Stimulated activated CD8-positive, alpha-beta memory T cell treated with anti-CD3 and anti-CD28 coated beads, Interleukin-12 subunit alpha, Interleukin-12 subunit beta, amount 100 ng/mL, for 24 hours (primary cell): ENCODE measurements at regions not wholly inside any gene's neighbourhood (a gene's known extent, or its start where the extent isn't known, plus 50 kb on each side); places are given as distances from the start of the nearest gene placed in this dataset.
"Not testable (repeated sequence)": the region's sequence is repeated elsewhere in the genome, so short reads cannot be mapped to it uniquely, and the experiment has no call there.

Experiments
- DNase-seq: peaks from one replicate; pipeline ENCODE4 v3.0.0-alpha.2; 2020; ENCODE audit errors: extremely low read depth

- no peak for DNase-seq
Measured at GRCh38 chr6:137933696-137934095, 66.6 kb downstream of the TNFAIP3 start.

DNA sequence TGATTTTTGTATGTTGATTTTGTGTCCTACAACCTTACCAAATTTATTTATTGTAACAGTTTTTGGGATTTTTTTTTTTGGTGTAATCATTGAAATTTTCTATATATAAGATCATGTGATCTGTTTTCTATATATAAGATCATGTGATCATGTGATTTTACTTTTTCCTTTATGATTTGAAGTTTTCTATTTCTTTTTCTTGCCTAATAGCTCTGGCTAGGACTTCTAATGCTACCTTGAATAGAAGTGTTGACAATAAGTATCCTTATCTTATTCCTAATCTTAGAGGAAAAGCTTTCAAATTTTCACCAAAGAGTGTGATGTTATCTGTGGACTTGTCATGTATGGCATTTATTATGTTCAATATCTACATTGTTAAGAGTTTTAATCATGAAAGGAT lies 69.7 kb downstream of the TNFAIP3 start:
- DNase-seq: no peak

GRCh38 chr6:137937834-137938233 lies 70.8 kb downstream of the TNFAIP3 start:
- no peak for DNase-seq

DNA sequence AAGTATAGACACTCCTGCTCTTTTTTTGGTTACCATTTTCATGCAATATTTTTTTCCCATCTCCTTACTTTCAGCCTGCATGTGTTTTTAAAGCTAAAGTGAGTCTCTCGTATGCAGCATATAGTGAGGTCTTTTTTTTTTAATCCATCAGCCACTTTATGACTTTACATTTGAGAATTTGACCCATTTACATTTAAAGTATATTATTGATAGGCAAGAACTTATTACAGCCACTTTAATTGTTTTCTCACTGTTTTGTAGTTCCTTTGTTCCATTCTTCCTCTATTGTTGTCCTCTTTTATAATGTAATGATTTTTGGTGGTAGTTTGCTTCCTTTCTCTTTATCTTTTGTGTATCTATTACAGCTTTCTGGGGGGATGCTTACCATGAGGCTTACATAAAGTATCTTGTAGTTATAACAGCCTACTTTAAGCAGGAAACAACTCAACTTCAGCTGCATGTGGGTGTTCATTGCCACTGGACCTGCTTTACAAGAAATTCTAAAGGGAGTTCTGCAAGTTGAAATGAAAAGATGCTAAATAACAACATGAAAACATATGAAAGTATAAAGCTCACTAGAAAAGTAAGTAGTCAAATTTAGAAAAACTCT lies 71.8 kb downstream of the TNFAIP3 start:
- no peak for DNase-seq

DNA sequence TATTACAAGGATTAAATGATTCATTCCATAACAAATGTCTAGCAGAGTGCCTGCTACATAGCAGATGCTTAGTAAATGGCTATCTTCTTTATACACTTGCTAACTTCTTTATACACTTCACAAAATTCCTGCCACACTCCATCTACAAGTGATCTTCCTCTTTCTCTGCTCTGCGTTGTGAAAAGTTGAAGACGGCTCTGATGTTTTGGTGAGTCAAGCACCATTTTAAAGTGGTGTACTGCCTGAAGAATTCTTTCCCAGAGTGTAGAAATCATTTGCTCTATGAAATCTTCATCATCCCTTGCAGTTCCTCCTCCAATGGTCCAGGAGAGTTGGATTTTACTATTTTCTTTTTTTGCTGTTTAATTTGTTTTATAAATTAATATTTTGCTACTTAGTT lies 74.9 kb downstream of the TNFAIP3 start:
- no peak for DNase-seq

DNA sequence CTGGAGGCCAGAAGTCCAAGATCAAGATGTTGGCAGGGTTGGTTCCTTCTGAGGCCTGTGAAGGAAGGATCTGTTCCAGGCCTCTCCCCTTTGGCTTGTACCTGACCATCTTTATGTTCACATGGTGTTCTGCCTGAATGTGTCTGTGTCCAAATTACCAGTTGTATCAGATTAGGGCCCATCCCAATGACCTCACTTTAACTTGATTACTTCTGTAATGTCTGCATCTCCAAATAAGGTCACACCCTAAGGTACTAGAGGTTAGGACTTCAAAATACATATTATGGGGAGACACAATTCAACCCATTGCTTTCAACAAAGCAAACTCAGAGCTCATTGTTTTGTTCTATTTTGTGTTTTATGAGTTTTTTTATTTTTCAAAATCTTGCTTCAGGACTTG lies 75.7 kb downstream of the TNFAIP3 start:
- no peak for DNase-seq

GRCh38 chr6:137944381-137944780 lies 77.3 kb downstream of the TNFAIP3 start:
- not testable (repeated sequence) for DNase-seq

DNA sequence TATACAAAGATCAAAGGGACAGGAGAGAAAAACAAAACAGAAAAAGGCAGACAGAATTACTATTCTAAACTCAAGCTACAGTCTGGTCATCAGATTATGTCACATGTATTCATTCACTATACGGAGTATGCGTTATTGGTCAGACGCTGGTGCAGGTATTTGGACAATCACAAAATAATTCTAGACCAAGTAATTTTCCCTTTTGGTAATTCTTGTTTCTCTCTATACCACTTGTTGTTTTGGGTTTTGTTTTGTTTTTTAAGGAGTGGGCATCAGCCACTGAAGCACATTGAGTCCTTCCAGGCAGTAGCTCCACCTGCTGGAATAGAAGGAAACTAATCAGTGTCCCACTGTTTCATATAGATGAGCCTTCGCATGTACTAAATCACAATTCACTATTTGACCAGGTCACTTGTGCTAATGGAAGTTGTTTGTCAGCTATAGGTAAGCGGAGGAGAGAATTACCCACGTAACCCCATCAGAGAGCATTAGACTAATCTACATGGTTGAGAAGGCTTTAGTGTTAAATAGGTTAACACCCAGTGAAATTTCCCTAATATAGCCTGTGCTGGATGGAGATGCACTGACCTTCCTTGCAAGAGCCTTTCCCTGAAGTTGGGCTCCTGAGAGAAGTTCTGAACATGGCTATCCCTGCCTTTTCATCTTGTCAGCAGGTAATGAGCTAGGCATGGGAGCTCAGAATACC lies 77.9 kb downstream of the TNFAIP3 start:
- DNase-seq: no peak

DNA sequence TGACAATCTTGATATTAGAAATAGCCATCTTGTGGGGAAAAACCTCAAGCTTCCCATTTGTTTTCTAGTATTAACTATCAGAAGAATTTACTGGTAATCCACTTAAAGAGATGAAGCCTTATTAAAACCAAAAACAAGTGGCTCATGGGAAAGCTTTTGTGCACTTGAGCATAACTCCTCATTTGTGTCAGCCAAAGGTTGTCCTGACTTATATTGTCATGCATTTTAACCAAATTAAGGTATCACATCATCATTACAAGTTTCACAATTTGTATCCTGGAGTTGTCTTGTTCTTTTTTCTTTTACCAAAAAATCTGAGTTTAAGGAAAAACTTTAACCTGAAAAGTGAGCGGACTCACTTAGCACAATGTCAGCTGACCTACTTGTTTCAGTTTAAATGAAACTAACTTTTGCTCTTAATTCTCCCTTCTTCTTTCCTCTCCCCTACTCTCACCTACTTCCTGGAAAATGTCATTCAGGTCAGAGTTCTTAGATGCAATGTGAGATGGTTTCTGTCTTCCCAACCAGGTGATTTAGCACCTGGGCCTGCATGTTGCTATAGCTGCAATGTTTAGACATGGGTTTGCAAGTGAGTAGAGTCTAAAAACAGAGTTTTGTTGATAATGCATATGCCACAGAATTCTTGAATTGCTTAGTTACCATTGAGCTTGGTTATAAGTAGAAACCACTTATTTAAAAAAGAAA lies 82.8 kb downstream of the TNFAIP3 start:
- DNase-seq: no peak

GRCh38 chr6:137950581-137950980 lies 83.5 kb downstream of the TNFAIP3 start:
- no peak for DNase-seq

DNA sequence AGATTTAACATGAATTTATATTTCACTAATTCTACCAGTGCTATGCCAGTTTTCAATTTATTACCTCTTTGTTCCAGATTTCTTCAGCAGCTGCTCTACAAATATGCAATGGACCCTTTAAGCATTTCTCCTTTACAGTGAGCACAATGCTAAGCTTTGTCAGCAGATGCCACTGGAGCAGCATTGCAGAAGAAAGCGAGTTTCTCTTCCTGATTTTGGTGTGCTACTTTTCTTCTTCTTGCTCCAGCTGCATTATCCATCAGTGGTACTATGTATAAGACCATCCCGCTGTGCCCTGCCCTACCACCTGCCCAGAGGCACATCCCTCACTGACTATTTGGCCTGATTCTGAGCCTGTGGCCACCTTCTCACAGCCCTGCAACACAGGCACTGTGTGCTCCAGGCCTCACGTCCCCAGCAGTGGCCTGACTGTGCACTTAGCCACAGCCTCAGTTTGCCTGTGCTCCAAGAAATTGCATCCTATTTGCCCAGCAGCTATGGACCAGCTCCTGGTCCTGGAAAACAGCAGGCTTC lies 84.1 kb downstream of the TNFAIP3 start:
- no peak for DNase-seq

DNA sequence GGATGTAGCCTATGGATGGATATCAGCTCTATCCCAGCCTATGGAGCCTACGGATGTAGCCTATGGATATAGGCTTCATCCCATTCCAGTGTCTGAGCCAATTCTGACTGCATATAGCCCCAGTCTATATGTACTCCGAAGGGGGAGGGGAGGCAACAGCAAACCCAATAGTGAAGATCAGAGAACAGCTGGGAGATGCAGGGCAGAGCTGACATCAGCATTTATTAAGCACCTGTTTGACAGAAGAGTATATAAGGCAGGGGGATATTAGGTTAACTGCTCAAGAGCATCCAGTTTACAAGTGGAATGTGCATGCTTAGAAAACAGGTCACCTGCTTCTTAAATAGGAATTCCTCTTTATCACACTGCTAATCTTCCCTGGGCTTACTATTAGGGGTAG lies 85.2 kb downstream of the TNFAIP3 start:
- no peak for DNase-seq

DNA sequence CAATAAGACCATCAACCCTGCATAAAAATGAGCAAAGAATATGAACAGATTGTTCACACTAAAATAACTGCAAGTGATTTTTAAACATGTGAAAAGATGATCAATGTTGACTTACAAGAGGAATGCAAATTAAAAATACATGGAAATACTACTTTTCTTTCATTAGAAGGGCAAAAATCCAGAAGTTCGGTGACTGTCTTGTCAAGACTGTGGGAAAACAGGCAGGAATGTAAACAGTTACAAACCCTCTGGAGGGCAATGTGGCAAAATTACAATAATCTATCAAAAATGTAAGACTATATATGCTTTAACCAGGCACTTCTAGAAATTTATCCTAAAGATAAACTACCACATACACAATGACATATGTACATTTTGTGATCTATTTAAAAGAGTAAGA lies 86.7 kb downstream of the TNFAIP3 start:
- no peak for DNase-seq

DNA sequence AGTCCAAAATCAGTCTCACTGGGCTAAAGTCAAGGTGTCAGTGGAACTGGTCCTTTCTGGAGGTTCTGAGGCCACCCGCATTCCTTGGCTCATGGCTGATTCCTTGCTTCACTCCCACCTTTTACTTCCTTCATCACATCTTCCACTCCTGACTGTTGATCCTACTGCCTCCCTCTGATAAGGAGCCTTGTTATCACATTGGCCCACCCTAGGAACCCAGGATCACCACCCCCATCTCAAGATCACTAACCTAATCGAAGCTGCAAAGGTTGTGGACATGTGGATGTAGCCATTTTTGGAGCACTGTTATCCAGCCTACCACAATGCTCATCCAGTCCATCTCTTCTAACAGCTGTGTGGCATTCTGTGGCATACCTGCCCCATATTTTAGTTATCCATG lies 87.2 kb downstream of the TNFAIP3 start:
- DNase-seq: no peak

DNA sequence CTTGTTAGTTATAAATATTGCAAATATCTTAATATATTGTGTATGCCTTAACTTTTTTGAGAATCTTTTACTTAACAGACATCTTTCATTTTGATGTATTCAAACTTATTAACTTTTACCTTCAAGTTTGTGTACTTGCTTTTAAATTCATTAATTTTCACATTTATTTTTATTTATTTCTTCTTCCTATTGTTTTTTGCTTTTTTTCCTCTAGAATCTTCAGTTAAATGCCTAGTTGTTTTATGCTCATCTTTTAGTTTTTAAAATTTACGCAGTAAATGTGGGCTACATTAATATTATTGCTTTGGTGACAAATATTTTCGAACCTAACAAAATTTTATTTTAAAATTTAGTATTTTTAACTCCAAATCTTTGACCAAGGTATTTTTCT lies 89.0 kb downstream of the TNFAIP3 start:
- DNase-seq: no peak

- no peak for DNase-seq
Measured at GRCh38 chr6:137957471-137957870, 90.4 kb downstream of the TNFAIP3 start.

GRCh38 chr6:137958811-137959565 lies 91.9 kb downstream of the TNFAIP3 start:
- no peak for DNase-seq

- no peak for DNase-seq
Measured at GRCh38 chr6:137962725-137963124, 95.7 kb downstream of the TNFAIP3 start.

DNA sequence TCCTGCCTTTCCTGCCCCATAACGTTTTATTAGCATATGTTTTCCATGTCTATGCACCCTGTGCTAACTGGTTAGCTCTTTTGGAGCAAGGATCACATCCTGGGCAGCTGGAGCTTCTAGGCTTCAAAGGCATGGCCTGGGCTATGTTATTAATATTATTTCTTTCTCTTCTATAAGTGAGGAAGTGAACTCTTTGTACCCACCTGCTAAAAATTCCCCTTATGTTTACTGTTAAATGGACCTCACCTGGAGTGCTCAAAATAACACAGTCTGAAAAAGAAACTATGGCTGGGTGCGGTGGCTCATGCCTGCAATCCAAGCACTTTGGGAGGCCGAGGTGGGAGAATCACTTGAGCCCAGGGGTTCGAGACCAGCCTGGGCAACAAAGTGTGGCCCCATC lies 97.8 kb downstream of the TNFAIP3 start:
- DNase-seq: no peak

DNA sequence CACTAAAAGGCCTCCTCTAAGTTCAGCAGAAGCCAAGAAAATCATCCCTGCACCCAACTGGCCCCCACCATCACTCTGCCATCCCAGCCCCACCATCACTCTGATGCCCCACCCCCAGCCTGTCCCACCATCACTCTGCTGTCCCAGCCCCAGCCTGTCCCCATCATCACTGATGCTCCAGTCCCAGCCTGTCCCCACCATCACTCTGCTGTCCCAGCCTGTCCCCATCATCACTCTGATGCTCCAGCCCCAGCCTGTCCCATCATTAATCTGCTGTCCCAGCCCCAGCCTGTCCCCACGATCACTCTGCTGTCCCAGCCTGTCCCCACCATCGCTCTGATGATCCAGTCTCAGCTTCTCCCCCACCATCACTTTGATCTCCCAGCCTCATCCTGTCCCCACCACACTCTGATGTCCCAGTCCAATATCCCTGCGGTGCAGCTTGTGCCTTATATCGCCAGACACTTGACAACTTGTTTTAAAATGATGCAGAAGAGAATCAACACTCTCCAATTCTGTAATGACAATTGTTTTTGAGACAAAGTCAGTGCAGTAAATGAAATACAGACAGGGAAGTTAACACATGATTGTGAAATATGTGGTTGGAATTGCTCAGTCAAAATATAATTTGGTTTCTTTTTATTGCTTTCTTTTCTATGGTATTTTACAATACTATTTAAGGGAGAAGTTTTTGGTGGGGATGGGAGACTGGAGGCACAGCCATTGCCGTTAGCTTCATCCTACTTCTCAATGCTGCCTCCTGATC lies 100.8 kb downstream of the TNFAIP3 start:
- DNase-seq: no peak

GRCh38 chr6:137968455-137968804 lies 101.4 kb downstream of the TNFAIP3 start:
- DNase-seq: no peak

- DNase-seq: no peak
Measured at GRCh38 chr6:137968901-137969300, 101.8 kb downstream of the TNFAIP3 start.
